Transverse colon (tissue), 3 donors: ENCODE measurements at regions not wholly inside any gene's neighbourhood (a gene's known extent, or its start where the extent isn't known, plus 50 kb on each side); places are given as distances from the start of the nearest gene placed in this dataset.

Experiments used
- EP300 ChIP-seq: sonication (generic); formaldehyde crosslinking; IDR thresholded peaks from one replicate; pipeline ENCODE4 v1.6.1; 2017; ENCODE audit warnings: antibody characterized with exemption, low read depth
- TF ChIP-seq, protein P1 (sequence below), 5 experiments: fragments of 200-600 bp in 3 of 5; fragments of 450-650 bp in 2 of 5; sonication (generic) in 3 of 5; IDR thresholded peaks; 1 replicate in 2 of 5; 2 replicates in 3 of 5; pipeline ENCODE4 v1.5.1; 2016 to 2017; ENCODE audit warnings: antibody characterized with exemption in 5 of 5, inconsistent platforms in 3 of 5, mild to moderate bottlenecking in 2 of 5, moderate library complexity in 1 of 5

DNA sequence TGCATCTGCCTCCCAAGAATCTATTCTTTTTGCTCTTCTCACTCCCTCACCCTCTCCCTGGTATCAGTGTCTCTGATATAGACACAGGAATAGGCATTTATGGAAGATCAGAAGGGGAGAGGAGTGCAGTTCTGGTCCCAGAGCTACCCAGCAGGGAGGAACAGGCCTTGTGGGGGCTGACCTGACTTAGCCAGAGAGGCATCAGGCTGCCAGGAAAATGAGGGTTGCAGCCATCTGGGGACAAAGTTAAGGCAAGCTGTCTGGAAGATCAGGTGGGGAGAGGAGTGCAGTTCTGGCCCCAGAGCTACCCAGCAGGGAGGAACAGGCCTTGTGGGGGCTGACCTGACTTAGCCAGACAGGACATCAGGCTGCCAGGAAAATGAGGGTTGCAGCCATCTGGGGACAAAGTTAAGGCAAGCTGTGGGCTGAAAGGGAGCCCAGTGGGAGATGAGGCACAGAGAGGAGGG, 69.9 kb upstream of the HK2 start:
- TF ChIP-seq EP300, result no peak
- TF ChIP-seq, protein P1, sequence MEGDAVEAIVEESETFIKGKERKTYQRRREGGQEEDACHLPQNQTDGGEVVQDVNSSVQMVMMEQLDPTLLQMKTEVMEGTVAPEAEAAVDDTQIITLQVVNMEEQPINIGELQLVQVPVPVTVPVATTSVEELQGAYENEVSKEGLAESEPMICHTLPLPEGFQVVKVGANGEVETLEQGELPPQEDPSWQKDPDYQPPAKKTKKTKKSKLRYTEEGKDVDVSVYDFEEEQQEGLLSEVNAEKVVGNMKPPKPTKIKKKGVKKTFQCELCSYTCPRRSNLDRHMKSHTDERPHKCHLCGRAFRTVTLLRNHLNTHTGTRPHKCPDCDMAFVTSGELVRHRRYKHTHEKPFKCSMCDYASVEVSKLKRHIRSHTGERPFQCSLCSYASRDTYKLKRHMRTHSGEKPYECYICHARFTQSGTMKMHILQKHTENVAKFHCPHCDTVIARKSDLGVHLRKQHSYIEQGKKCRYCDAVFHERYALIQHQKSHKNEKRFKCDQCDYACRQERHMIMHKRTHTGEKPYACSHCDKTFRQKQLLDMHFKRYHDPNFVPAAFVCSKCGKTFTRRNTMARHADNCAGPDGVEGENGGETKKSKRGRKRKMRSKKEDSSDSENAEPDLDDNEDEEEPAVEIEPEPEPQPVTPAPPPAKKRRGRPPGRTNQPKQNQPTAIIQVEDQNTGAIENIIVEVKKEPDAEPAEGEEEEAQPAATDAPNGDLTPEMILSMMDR (IDR thresholded peaks at IDR 0.05), result no peak
